GM12891 (cell line): ENCODE measurements at regions not wholly inside any gene's neighbourhood (a gene's known extent, or its start where the extent isn't known, plus 50 kb on each side); places are given as distances from the start of the nearest gene placed in this dataset.

Experiments used
- PAX5 ChIP-seq: IDR thresholded peaks from 2 replicates; pipeline ENCODE4 v1.6.1; 2011; ENCODE audit warnings: low read length, moderate library complexity, mild to moderate bottlenecking; ENCODE audit not compliant: insufficient read depth, severe bottlenecking
- POLR2A ChIP-seq: IDR thresholded peaks from 2 replicates; pipeline ENCODE4 v1.6.1; 2011; ENCODE audit warnings: low read depth, low read length, control low read depth
- POLR2AphosphoS5 ChIP-seq: IDR thresholded peaks from 2 replicates; pipeline ENCODE4 v1.6.1; 2011; ENCODE audit warnings: low read depth, low read length, control low read depth
- SPI1 ChIP-seq: IDR thresholded peaks from 2 replicates; pipeline ENCODE4 v1.6.1; 2011; ENCODE audit warnings: low read depth, low read length, control low read depth
- TAF1 ChIP-seq: IDR thresholded peaks from 2 replicates; pipeline ENCODE4 v1.6.1; 2011; ENCODE audit warnings: low read depth, low read length, control low read depth

DNA sequence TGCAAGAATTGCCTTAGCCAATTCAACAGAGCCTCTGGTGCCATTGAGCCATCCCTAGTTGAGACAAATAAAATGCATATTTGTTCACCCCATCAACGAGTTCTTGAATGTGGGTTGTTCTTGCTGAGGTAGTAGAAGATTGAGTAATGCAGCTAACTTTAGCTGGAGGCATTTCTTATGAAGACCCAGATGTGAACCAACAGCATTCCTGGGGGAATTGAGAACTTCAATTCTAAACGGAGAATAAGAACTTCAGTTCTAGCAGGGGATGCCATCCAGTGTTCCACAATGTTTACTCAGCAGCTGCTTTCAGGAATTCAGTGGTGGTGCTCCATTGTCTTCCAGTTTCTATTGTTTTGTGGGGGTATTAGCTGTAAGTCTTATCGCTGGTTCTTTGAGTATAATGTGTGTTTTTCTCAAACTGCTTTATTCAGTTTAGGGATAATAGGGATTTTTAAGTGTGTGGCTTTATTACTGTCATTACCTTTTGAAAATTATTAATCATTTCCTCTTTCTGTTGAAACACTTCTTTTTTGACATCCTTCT is 1968.2 kb upstream of the NUDT12 start:
- no peak for TF ChIP-seq POLR2A
- no peak for TF ChIP-seq POLR2AphosphoS5
- no peak for TF ChIP-seq TAF1
- TF ChIP-seq SPI1, result no peak
- TF ChIP-seq PAX5, result no peak
